Endothelial cell of umbilical vein (primary cell): ENCODE measurements at regions not wholly inside any gene's neighbourhood (a gene's known extent, or its start where the extent isn't known, plus 50 kb on each side); places are given as distances from the start of the nearest gene placed in this dataset.

Experiments
- BruUV-seq: library from RNA; stranded (reverse); fragments of 400-500 nt; replicated peaks from 2 replicates; lab custom pipeline; 2021; lab: Mats Ljungman, UMichigan
- CTCF ChIA-PET: fragments of 300-600, 350-600 bp; sonication (Branson Sonifier 250); formaldehyde crosslinking; loops from one replicate; lab custom pipeline; 2021; ENCODE audit warnings: antibody characterized with exemption, inconsistent platforms; lab: Charles Lee
- POLR2A ChIA-PET: fragments of 300-600, 350-600 bp; sonication (Branson Sonifier 250); formaldehyde crosslinking; loops from one replicate; lab custom pipeline; 2021; ENCODE audit warnings: antibody characterized with exemption, inconsistent platforms; lab: Charles Lee
- DNase-seq: peaks from one replicate; pipeline ENCODE4 v3.0.0-alpha.2; 2011; ENCODE audit warnings: low read depth, low spot score
- FAIRE-seq: peaks from 2 replicates; lab custom pipeline; 2011; peaks lifted over from hg19 to GRCh38; lab: Jason Lieb, UNC
- H2AFZ ChIP-seq: 2 replicates; pipeline ENCODE4 v1.6.0; 2012; ENCODE audit warnings: low read depth, low read length, control low read depth, inconsistent platforms
- H3K27ac ChIP-seq: 2 replicates; pipeline ENCODE4 v1.5.1; 2011; ENCODE audit warnings: low read depth, mild to moderate bottlenecking, control low read depth, low read length, moderate library complexity; ENCODE audit not compliant: insufficient read depth
- H3K27me3 ChIP-seq, 2 experiments: 2 replicates each; pipeline versions ENCODE4 v1.6.0 to v1.6.1; 2011; ENCODE audit warnings: low read length in 2 of 2, mixed read lengths in 1 of 2; ENCODE audit not compliant: control insufficient read depth in 2 of 2, insufficient read depth in 2 of 2
- H3K36me3 ChIP-seq, 2 experiments: 2 replicates in 1 of 2; 3 replicates in 1 of 2; pipeline ENCODE4 v1.5.1; 2011; ENCODE audit warnings: low read length in 2 of 2, mild to moderate bottlenecking in 1 of 2, moderate library complexity in 1 of 2; ENCODE audit not compliant: control insufficient read depth in 2 of 2, insufficient read depth in 2 of 2; ENCODE audit errors: extremely low read depth in 1 of 2
- H3K4me1 ChIP-seq: 3 replicates; pipeline ENCODE4 v1.5.1; 2011; ENCODE audit warnings: mild to moderate bottlenecking, low read length; ENCODE audit not compliant: control insufficient read depth, insufficient read depth; ENCODE audit errors: extremely low read depth
- H3K4me2 ChIP-seq: 2 replicates; pipeline ENCODE4 v1.6.1; 2011; ENCODE audit warnings: low read length, control low read depth, mixed read lengths; ENCODE audit not compliant: insufficient read depth
- H3K4me3 ChIP-seq, 3 experiments: fragments of 200-600 bp in 1 of 3; sonication (generic), shearing (Covaris generic) in 1 of 3; replicated peaks in 1 of 3; 2 replicates each; pipeline ENCODE4 v1.5.1; 2011 to 2016; ENCODE audit warnings: control low read depth in 3 of 3, low read length in 3 of 3, mild to moderate bottlenecking in 2 of 3, inconsistent platforms in 1 of 3, low read depth in 1 of 3, moderate library complexity in 1 of 3; ENCODE audit not compliant: insufficient read depth in 1 of 3
- H3K79me2 ChIP-seq: 2 replicates; pipeline ENCODE4 v1.6.0; 2012; ENCODE audit warnings: low read length, inconsistent platforms; ENCODE audit not compliant: control insufficient read depth, insufficient read depth
- H3K9ac ChIP-seq: replicated peaks from 2 replicates; pipeline ENCODE3; 2011; ENCODE audit warnings: low read length, control low read depth; ENCODE audit not compliant: insufficient read depth; ENCODE audit errors: extremely low read depth
- H3K9me1 ChIP-seq: replicated peaks from 3 replicates; pipeline ENCODE4 v1.6.0; 2011; ENCODE audit warnings: mild to moderate bottlenecking, low read length; ENCODE audit not compliant: control insufficient read depth, insufficient read depth; ENCODE audit errors: extremely low read depth
- H3K9me3 ChIP-seq: replicated peaks from 2 replicates; pipeline ENCODE4 v1.5.1; 2012; ENCODE audit warnings: low read length, inconsistent platforms; ENCODE audit not compliant: control insufficient read depth, insufficient read depth
- H4K20me1 ChIP-seq: replicated peaks from 2 replicates; pipeline ENCODE3; 2011; ENCODE audit warnings: mild to moderate bottlenecking, low read length; ENCODE audit not compliant: control insufficient read depth, insufficient read depth; ENCODE audit errors: extremely low read depth
- CTCF ChIP-seq, 2 donors: IDR thresholded peaks; 1 replicate in 1 of 2; 2 replicates in 1 of 2; pipeline ENCODE4 v1.5.1; 2011; ENCODE audit warnings: low read length in 2 of 2, mild to moderate bottlenecking in 2 of 2, moderate library complexity in 2 of 2, control low read depth in 1 of 2, inconsistent platforms in 1 of 2, low read depth in 1 of 2; ENCODE audit not compliant: insufficient read depth in 1 of 2; ENCODE audit errors: extremely low read depth in 1 of 2
- EZH2 ChIP-seq: IDR thresholded peaks from 2 replicates; pipeline ENCODE4 v1.6.1; 2012; ENCODE audit warnings: borderline replicate concordance, low read depth, mild to moderate bottlenecking, moderate library complexity, low read length, inconsistent platforms; ENCODE audit not compliant: severe bottlenecking
- FOS ChIP-seq: IDR thresholded peaks from 2 replicates; pipeline ENCODE4 v1.6.1; 2011; ENCODE audit warnings: mild to moderate bottlenecking, low read length, moderate library complexity, borderline replicate concordance; ENCODE audit not compliant: insufficient read depth
- GATA2 ChIP-seq: IDR thresholded peaks from 2 replicates; pipeline ENCODE4 v1.7.0; 2011; ENCODE audit warnings: low read depth, mild to moderate bottlenecking, moderate library complexity, mixed read lengths, low read length; ENCODE audit not compliant: insufficient read length, insufficient read depth
- JUN ChIP-seq: IDR thresholded peaks from 2 replicates; pipeline ENCODE4 v1.6.1; 2011; ENCODE audit warnings: borderline replicate concordance, low read depth; ENCODE audit not compliant: insufficient read length, insufficient read depth
- MAX ChIP-seq: IDR thresholded peaks from 2 replicates; pipeline ENCODE4 v1.6.1; 2011; ENCODE audit not compliant: insufficient read depth, insufficient read length
- MYC ChIP-seq: IDR thresholded peaks from one replicate; pipeline ENCODE4 v1.6.1; 2011; ENCODE audit warnings: mild to moderate bottlenecking, low read depth, low read length
- POLR2A ChIP-seq: IDR thresholded peaks from 2 replicates; pipeline ENCODE4 v1.6.1; 2012; ENCODE audit warnings: low read depth, mild to moderate bottlenecking, control low read depth, low read length
- POLR2AphosphoS5 ChIP-seq: IDR thresholded peaks from 2 replicates; pipeline ENCODE4 v1.6.1; 2012; ENCODE audit warnings: low read depth, mild to moderate bottlenecking, control low read depth, low read length, moderate library complexity; ENCODE audit not compliant: insufficient read depth
- dilution Hi-C: fragments of 300-500 bp; cut with MboI; formaldehyde crosslinking; loops from one replicate; pipeline ENCODE4 v1.15.0; 2019; ENCODE audit warnings: low sequenced_read_pairs; ENCODE audit not compliant: extremely low pct_ligation_motif_present
- intact Hi-C: fragments of 100-400 bp; cut with micrococcal nuclease; formaldehyde crosslinking; loops from one replicate; pipeline ENCODE4 v1.10.0; 2022

GRCh38 chr4:130322439-130322838 is 1226.5 kb downstream of the C4orf33 start:
- no peak for DNase-seq
- no peaks in the 10 kb centered on the region for H3K9me1 ChIP-seq
- H2AFZ ChIP-seq, result no peak overlapping the region
- no peaks in the 10 kb centered on the region for H3K4me1 ChIP-seq
- no peaks in the 10 kb centered on the region for H4K20me1 ChIP-seq
- no peaks in the 10 kb centered on the region for H3K36me3 ChIP-seq
- intact Hi-C loops, result no loop called here
- no peak overlapping the region for H3K9ac ChIP-seq
- TF ChIP-seq POLR2A, result no peak
- no peak for TF ChIP-seq EZH2
- TF ChIP-seq JUN, result no peak
- ChIA-PET POLR2A (no interaction called here), CTCF (interaction anchor here (1.4 kb wide), 1 partner anchor 15 kb away, joined by 4 read pairs; no protein-coding TSS in a partner anchor)
- BruUV-seq, result no TSS peak
- FAIRE-seq, result no peak
- no peaks in the 10 kb centered on the region for H3K9me3 ChIP-seq
- no peak overlapping the region for H3K27ac ChIP-seq
- no peaks in the 10 kb centered on the region for H3K79me2 ChIP-seq
- no peak overlapping the region for H3K4me3 ChIP-seq
- H3K4me2 ChIP-seq, result no peak overlapping the region
- dilution Hi-C loops, result no loop called here
- no peaks in the 10 kb centered on the region for H3K27me3 ChIP-seq

- Histone ChIP-seq H3K4me2 (no peak overlapping the region), H3K9me1 (no peaks in the 10 kb centered on the region), H3K4me1 (no peaks in the 10 kb centered on the region), H3K9me3 (no peaks in the 10 kb centered on the region), H3K9ac (no peak overlapping the region), H3K36me3 (no peaks in the 10 kb centered on the region), H4K20me1 (no peaks in the 10 kb centered on the region), H2AFZ (no peak overlapping the region), H3K27me3 (no peaks in the 10 kb centered on the region), H3K79me2 (no peaks in the 10 kb centered on the region), H3K4me3 (no peak overlapping the region), H3K27ac (no peak overlapping the region)
- BruUV-seq, result no TSS peak
- intact Hi-C loops, result no loop called here
- ChIA-PET CTCF (no interaction called here), POLR2A (no interaction called here)
- FAIRE-seq (no peak), DNase-seq (no peak)
- dilution Hi-C loops, result no loop called here
- TF ChIP-seq GATA2 (no peak), MAX (no peak), EZH2 (no peak), POLR2AphosphoS5 (no peak), CTCF (IDR thresholded peaks at IDR 0.05; ENCODE audit: extremely low read depth in 1 of 2, insufficient read depth in 1 of 2, low read depth in 1 of 2, low read length in 2 of 2) (no peak), MYC (no peak), POLR2A (no peak), FOS (no peak), JUN (no peak)
Measured at GRCh38 chr4:130329036-130329435, 1233.1 kb downstream of the C4orf33 start.
